ENCODE measurements at regions not wholly inside any gene's neighbourhood (a gene's known extent, or its start where the extent isn't known, plus 50 kb on each side); places are given as distances from the start of the nearest gene placed in this dataset.
A peak's percentile ranks its signal among the peaks of the same experiment; 100 is the strongest.
"Not testable (repeated sequence)": the region's sequence is repeated elsewhere in the genome, so short reads cannot be mapped to it uniquely, and the experiment has no call there.

GRCh38 chr7:82572195-82572880 is 128.8 kb upstream of the CACNA2D1 start:
- Histone ChIP-seq H3K79me2 (ENCODE audit: low read length) (no peaks in the 10 kb centered on the region), H3K9ac (ENCODE audit: low read length) (no peak overlapping the region), H3K36me3 (ENCODE audit: insufficient read depth, low read length) (no peaks in the 10 kb centered on the region), H3K27me3 (ENCODE audit: low read length) (no peaks in the 10 kb centered on the region), H3K27ac (ENCODE audit: low read length) (no peak overlapping the region), H3K9me3 (ENCODE audit: low read length) (no peaks in the 10 kb centered on the region), H3K4me3 (ENCODE audit: low read length) (no peak overlapping the region), H2AFZ (ENCODE audit: low read length) (no peak overlapping the region), H3K9me2 (replicated peaks; ENCODE audit: insufficient read depth, low read length) (no peaks in the 10 kb centered on the region), H4K20me1 (ENCODE audit: insufficient read depth, low read depth, low read length) (no peaks in the 10 kb centered on the region), H3K4me1 (ENCODE audit: low read length) (no peaks in the 10 kb centered on the region), H3K4me2 (ENCODE audit: low read depth, low read length, poor library complexity, severe bottlenecking) (no peak overlapping the region)
- DNase-seq: peak; percentile 92

- H3K9me2 ChIP-seq (replicated peaks; ENCODE audit: insufficient read depth, low read length); H3K36me3 ChIP-seq (ENCODE audit: insufficient read depth, low read length); H3K9me3 ChIP-seq (ENCODE audit: low read length): not testable (repeated sequence)
These were observed 127.5 kb upstream of the CACNA2D1 start for GRCh38 chr7:82571047-82571446.

GRCh38 chr7:82567841-82568240 is 124.3 kb upstream of the CACNA2D1 start:
- Histone ChIP-seq H3K9ac (ENCODE audit: low read length) (no peak overlapping the region), H3K36me3 (ENCODE audit: insufficient read depth, low read length) (no peaks in the 10 kb centered on the region)

More at GRCh38 chr7:82571047-82571446, 127.5 kb upstream of the CACNA2D1 start:
- not testable (repeated sequence) for H3K4me1 ChIP-seq (ENCODE audit: low read length); H2AFZ ChIP-seq (ENCODE audit: low read length); H3K4me2 ChIP-seq (ENCODE audit: low read depth, low read length, poor library complexity, severe bottlenecking); H3K27ac ChIP-seq (ENCODE audit: low read length); H3K27me3 ChIP-seq (ENCODE audit: low read length); H4K20me1 ChIP-seq (ENCODE audit: insufficient read depth, low read depth, low read length); H3K79me2 ChIP-seq (ENCODE audit: low read length); H3K4me3 ChIP-seq (ENCODE audit: low read length); DNase-seq; H3K9ac ChIP-seq (ENCODE audit: low read length)

GRCh38 chr7:82567356-82567755 is 123.8 kb upstream of the CACNA2D1 start:
- Histone ChIP-seq H3K9ac (ENCODE audit: low read length) (no peak overlapping the region), H2AFZ (ENCODE audit: low read length) (no peak overlapping the region), H3K27me3 (ENCODE audit: low read length) (no peaks in the 10 kb centered on the region), H3K4me2 (ENCODE audit: low read depth, low read length, poor library complexity, severe bottlenecking) (no peak overlapping the region), H3K4me3 (ENCODE audit: low read length) (no peak overlapping the region), H3K36me3 (ENCODE audit: insufficient read depth, low read length) (no peaks in the 10 kb centered on the region), H3K9me3 (ENCODE audit: low read length) (peaks cover 10% of the 10 kb centered on the region; the same call in 1 of the 2 replicates), H4K20me1 (ENCODE audit: insufficient read depth, low read depth, low read length) (no peaks in the 10 kb centered on the region), H3K9me2 (replicated peaks; ENCODE audit: insufficient read depth, low read length) (no peaks in the 10 kb centered on the region; the same call in 1 of the 2 replicates), H3K27ac (ENCODE audit: low read length) (no peak overlapping the region), H3K4me1 (ENCODE audit: low read length) (no peaks in the 10 kb centered on the region), H3K79me2 (ENCODE audit: low read length) (no peaks in the 10 kb centered on the region)
- DNase-seq: no peak

More at GRCh38 chr7:82567841-82568240, 124.3 kb upstream of the CACNA2D1 start:
- no peak overlapping the region for H3K4me2 ChIP-seq (ENCODE audit: low read depth, low read length, poor library complexity, severe bottlenecking)
- no peaks in the 10 kb centered on the region for H3K27me3 ChIP-seq (ENCODE audit: low read length)
- H3K9me3 ChIP-seq (ENCODE audit: low read length): peaks cover 7% of the 10 kb centered on the region; the same call in 1 of the 2 replicates
- H3K4me3 ChIP-seq (ENCODE audit: low read length): no peak overlapping the region
- H3K4me1 ChIP-seq (ENCODE audit: low read length): no peaks in the 10 kb centered on the region
- H2AFZ ChIP-seq (ENCODE audit: low read length): no peak overlapping the region
- no peaks in the 10 kb centered on the region for H3K79me2 ChIP-seq (ENCODE audit: low read length)
- no peaks in the 10 kb centered on the region; the same call in 1 of the 2 replicates for H3K9me2 ChIP-seq (replicated peaks; ENCODE audit: insufficient read depth, low read length)
- no peak for DNase-seq
- H4K20me1 ChIP-seq (ENCODE audit: insufficient read depth, low read depth, low read length): no peaks in the 10 kb centered on the region
- H3K27ac ChIP-seq (ENCODE audit: low read length): no peak overlapping the region

GRCh38 chr7:82566752-82567151 is 123.2 kb upstream of the CACNA2D1 start:
- Histone ChIP-seq H3K4me2 (ENCODE audit: low read depth, low read length, poor library complexity, severe bottlenecking) (no peak overlapping the region), H3K27ac (ENCODE audit: low read length) (no peak overlapping the region), H3K9me3 (ENCODE audit: low read length) (peaks cover 10% of the 10 kb centered on the region; the same call in 1 of the 2 replicates), H3K9me2 (replicated peaks; ENCODE audit: insufficient read depth, low read length) (no peaks in the 10 kb centered on the region; the same call in 1 of the 2 replicates), H2AFZ (ENCODE audit: low read length) (no peak overlapping the region), H3K9ac (ENCODE audit: low read length) (no peak overlapping the region), H3K27me3 (ENCODE audit: low read length) (no peaks in the 10 kb centered on the region), H3K4me3 (ENCODE audit: low read length) (no peak overlapping the region), H3K4me1 (ENCODE audit: low read length) (no peaks in the 10 kb centered on the region), H4K20me1 (ENCODE audit: insufficient read depth, low read depth, low read length) (no peaks in the 10 kb centered on the region), H3K79me2 (ENCODE audit: low read length) (no peaks in the 10 kb centered on the region), H3K36me3 (ENCODE audit: insufficient read depth, low read length) (no peaks in the 10 kb centered on the region)
- no peak for DNase-seq

- no peak overlapping the region for H3K27ac ChIP-seq (ENCODE audit: low read length)
- H3K9ac ChIP-seq (ENCODE audit: low read length): no peak overlapping the region
- H3K27me3 ChIP-seq (ENCODE audit: low read length): no peaks in the 10 kb centered on the region
- peaks cover 10% of the 10 kb centered on the region; the same call in 1 of the 2 replicates for H3K9me3 ChIP-seq (ENCODE audit: low read length)
- no peaks in the 10 kb centered on the region; the same call in 1 of the 2 replicates for H3K9me2 ChIP-seq (replicated peaks; ENCODE audit: insufficient read depth, low read length)
- no peak for DNase-seq
- H3K79me2 ChIP-seq (ENCODE audit: low read length): no peaks in the 10 kb centered on the region
- H3K4me3 ChIP-seq (ENCODE audit: low read length): no peak overlapping the region
- H3K4me2 ChIP-seq (ENCODE audit: low read depth, low read length, poor library complexity, severe bottlenecking): no peak overlapping the region
- no peak overlapping the region for H2AFZ ChIP-seq (ENCODE audit: low read length)
- H3K4me1 ChIP-seq (ENCODE audit: low read length): no peaks in the 10 kb centered on the region
- H4K20me1 ChIP-seq (ENCODE audit: insufficient read depth, low read depth, low read length): no peaks in the 10 kb centered on the region
- no peaks in the 10 kb centered on the region for H3K36me3 ChIP-seq (ENCODE audit: insufficient read depth, low read length)
These were observed 119.3 kb upstream of the CACNA2D1 start for GRCh38 chr7:82562716-82563404.

- Histone ChIP-seq H3K9ac (ENCODE audit: low read length) (no peak overlapping the region), H3K4me2 (ENCODE audit: low read depth, low read length, poor library complexity, severe bottlenecking) (no peak overlapping the region), H3K36me3 (ENCODE audit: insufficient read depth, low read length) (no peaks in the 10 kb centered on the region), H4K20me1 (ENCODE audit: insufficient read depth, low read depth, low read length) (no peaks in the 10 kb centered on the region), H3K4me1 (ENCODE audit: low read length) (no peaks in the 10 kb centered on the region), H3K27me3 (ENCODE audit: low read length) (no peaks in the 10 kb centered on the region), H3K79me2 (ENCODE audit: low read length) (no peaks in the 10 kb centered on the region), H2AFZ (ENCODE audit: low read length) (no peak overlapping the region), H3K4me3 (ENCODE audit: low read length) (no peak overlapping the region), H3K9me2 (replicated peaks; ENCODE audit: insufficient read depth, low read length) (no peaks in the 10 kb centered on the region; the same call in 1 of the 2 replicates), H3K9me3 (ENCODE audit: low read length) (peaks cover 10% of the 10 kb centered on the region; the same call in 1 of the 2 replicates), H3K27ac (ENCODE audit: low read length) (no peak overlapping the region)
- no peak for DNase-seq
These were observed 115.7 kb upstream of the CACNA2D1 start for GRCh38 chr7:82559193-82559805.

GRCh38 chr7:82549616-82550285 is 106.2 kb upstream of the CACNA2D1 start:
- peaks cover 6% of the 10 kb centered on the region for H3K9me3 ChIP-seq (ENCODE audit: low read length)
- no peak for DNase-seq
- no peaks in the 10 kb centered on the region for H3K27me3 ChIP-seq (ENCODE audit: low read length)
- H3K9ac ChIP-seq (ENCODE audit: low read length): no peak overlapping the region
- no peak overlapping the region for H3K4me2 ChIP-seq (ENCODE audit: low read depth, low read length, poor library complexity, severe bottlenecking)
- no peaks in the 10 kb centered on the region for H3K36me3 ChIP-seq (ENCODE audit: insufficient read depth, low read length)
- H2AFZ ChIP-seq (ENCODE audit: low read length): no peak overlapping the region
- H3K4me3 ChIP-seq (ENCODE audit: low read length): no peak overlapping the region
- no peaks in the 10 kb centered on the region for H3K9me2 ChIP-seq (replicated peaks; ENCODE audit: insufficient read depth, low read length)
- H3K79me2 ChIP-seq (ENCODE audit: low read length): no peaks in the 10 kb centered on the region
- H3K4me1 ChIP-seq (ENCODE audit: low read length): no peaks in the 10 kb centered on the region
- no peak overlapping the region for H3K27ac ChIP-seq (ENCODE audit: low read length)
- H4K20me1 ChIP-seq (ENCODE audit: insufficient read depth, low read depth, low read length): no peaks in the 10 kb centered on the region

Data from Karpas-422 (cell line).